Mucosa of stomach (tissue), 1 donor: ENCODE measurements at regions not wholly inside any gene's neighbourhood (a gene's known extent, or its start where the extent isn't known, plus 50 kb on each side); places are given as distances from the start of the nearest gene placed in this dataset.
"Not testable (repeated sequence)": the region's sequence is repeated elsewhere in the genome, so short reads cannot be mapped to it uniquely, and the experiment has no call there.

Experiments
- H3K27me3 ChIP-seq: one replicate; pipeline ENCODE4 v1.7.0; 2013; ENCODE audit warnings: mild to moderate bottlenecking, low read length; ENCODE audit not compliant: control insufficient read depth, insufficient read depth
- H3K36me3 ChIP-seq: one replicate; pipeline ENCODE4 v1.7.0; 2013; ENCODE audit warnings: low read length; ENCODE audit not compliant: control insufficient read depth, insufficient read depth
- H3K4me1 ChIP-seq: one replicate; pipeline ENCODE4 v1.7.0; 2013; ENCODE audit warnings: mild to moderate bottlenecking, low read length; ENCODE audit not compliant: control insufficient read depth, insufficient read depth
- H3K4me3 ChIP-seq: one replicate; pipeline ENCODE4 v1.7.0; 2013; ENCODE audit warnings: low read length
- H3K9ac ChIP-seq: one replicate; pipeline ENCODE4 v1.7.0; 2013; ENCODE audit warnings: mild to moderate bottlenecking, low read length, moderate library complexity
- H3K9me3 ChIP-seq: one replicate; pipeline ENCODE4 v1.7.0; 2013; ENCODE audit warnings: mild to moderate bottlenecking, low read length, moderate library complexity; ENCODE audit not compliant: control insufficient read depth
- donor health status: Pancreatic carcinoma.

- not testable (repeated sequence) for H3K9me3 ChIP-seq, H3K4me3 ChIP-seq, H3K4me1 ChIP-seq, H3K27me3 ChIP-seq, H3K9ac ChIP-seq, H3K36me3 ChIP-seq
Measured at GRCh38 chr3:8325833-8326232, 175.8 kb upstream of the LMCD1 start.

GRCh38 chr3:8327739-8328138, 173.9 kb upstream of the LMCD1 start:
- Histone ChIP-seq H3K27me3 (no peaks in the 10 kb centered on the region), H3K9ac (no peak overlapping the region), H3K9me3 (no peaks in the 10 kb centered on the region), H3K36me3 (no peaks in the 10 kb centered on the region), H3K4me1 (no peaks in the 10 kb centered on the region), H3K4me3 (no peak overlapping the region)

- Histone ChIP-seq H3K9ac (no peak overlapping the region), H3K4me3 (no peak overlapping the region), H3K4me1 (no peaks in the 10 kb centered on the region), H3K27me3 (no peaks in the 10 kb centered on the region), H3K9me3 (no peaks in the 10 kb centered on the region), H3K36me3 (no peaks in the 10 kb centered on the region)
Measured at GRCh38 chr3:8328967-8329366, 172.7 kb upstream of the LMCD1 start.

- no peaks in the 10 kb centered on the region for H3K36me3 ChIP-seq
- H3K27me3 ChIP-seq = no peaks in the 10 kb centered on the region
- no peaks in the 10 kb centered on the region for H3K9me3 ChIP-seq
- no peaks in the 10 kb centered on the region for H3K4me1 ChIP-seq
- H3K4me3 ChIP-seq = no peak overlapping the region
- no peak overlapping the region for H3K9ac ChIP-seq
Measured at GRCh38 chr3:8329598-8329997, 172.0 kb upstream of the LMCD1 start.

GRCh38 chr3:8336456-8336855, 165.2 kb upstream of the LMCD1 start:
- Histone ChIP-seq H3K4me3 (no peak overlapping the region), H3K9me3 (no peaks in the 10 kb centered on the region), H3K27me3 (no peaks in the 10 kb centered on the region), H3K9ac (no peak overlapping the region), H3K4me1 (no peaks in the 10 kb centered on the region), H3K36me3 (no peaks in the 10 kb centered on the region)

GRCh38 chr3:8338424-8338823, 163.2 kb upstream of the LMCD1 start:
- no peaks in the 10 kb centered on the region for H3K4me1 ChIP-seq
- no peaks in the 10 kb centered on the region for H3K36me3 ChIP-seq

GRCh38 chr3:8341821-8342247, 159.8 kb upstream of the LMCD1 start:
- H3K36me3 ChIP-seq = no peaks in the 10 kb centered on the region
- H3K9me3 ChIP-seq = no peaks in the 10 kb centered on the region
- H3K4me3 ChIP-seq = no peak overlapping the region
- H3K27me3 ChIP-seq = no peaks in the 10 kb centered on the region
- H3K4me1 ChIP-seq = no peaks in the 10 kb centered on the region
- no peak overlapping the region for H3K9ac ChIP-seq

More at GRCh38 chr3:8338424-8338823, 163.2 kb upstream of the LMCD1 start:
- no peak overlapping the region for H3K9ac ChIP-seq
- H3K9me3 ChIP-seq = no peaks in the 10 kb centered on the region
- H3K4me3 ChIP-seq = no peak overlapping the region
- no peaks in the 10 kb centered on the region for H3K27me3 ChIP-seq

GRCh38 chr3:8343058-8343457, 158.6 kb upstream of the LMCD1 start:
- Histone ChIP-seq H3K9me3 (no peaks in the 10 kb centered on the region), H3K9ac (no peak overlapping the region), H3K4me1 (no peaks in the 10 kb centered on the region), H3K36me3 (no peaks in the 10 kb centered on the region), H3K4me3 (no peak overlapping the region), H3K27me3 (no peaks in the 10 kb centered on the region)

GRCh38 chr3:8345398-8345797, 156.2 kb upstream of the LMCD1 start:
- no peak overlapping the region for H3K4me3 ChIP-seq

GRCh38 chr3:8348076-8348475, 153.5 kb upstream of the LMCD1 start:
- H3K9me3 ChIP-seq = no peaks in the 10 kb centered on the region
- H3K27me3 ChIP-seq = no peaks in the 10 kb centered on the region
- no peaks in the 10 kb centered on the region for H3K36me3 ChIP-seq
- no peaks in the 10 kb centered on the region for H3K4me1 ChIP-seq
- no peak overlapping the region for H3K9ac ChIP-seq
- H3K4me3 ChIP-seq = no peak overlapping the region

More at GRCh38 chr3:8345398-8345797, 156.2 kb upstream of the LMCD1 start:
- Histone ChIP-seq H3K36me3 (no peaks in the 10 kb centered on the region), H3K9ac (no peak overlapping the region), H3K4me1 (no peaks in the 10 kb centered on the region), H3K9me3 (no peaks in the 10 kb centered on the region), H3K27me3 (no peaks in the 10 kb centered on the region)

- H3K9me3 ChIP-seq = no peaks in the 10 kb centered on the region
- H3K27me3 ChIP-seq = no peaks in the 10 kb centered on the region
- no peaks in the 10 kb centered on the region for H3K4me1 ChIP-seq
- H3K9ac ChIP-seq = no peak overlapping the region
- no peak overlapping the region for H3K4me3 ChIP-seq
- H3K36me3 ChIP-seq = no peaks in the 10 kb centered on the region
Measured at GRCh38 chr3:8352475-8352874, 149.1 kb upstream of the LMCD1 start.

GRCh38 chr3:8353364-8353763, 148.3 kb upstream of the LMCD1 start:
- Histone ChIP-seq H3K27me3 (no peaks in the 10 kb centered on the region), H3K4me1 (no peaks in the 10 kb centered on the region), H3K4me3 (no peak overlapping the region), H3K36me3 (no peaks in the 10 kb centered on the region), H3K9ac (no peak overlapping the region), H3K9me3 (no peaks in the 10 kb centered on the region)

- H3K4me1 ChIP-seq = no peaks in the 10 kb centered on the region
- H3K27me3 ChIP-seq = no peaks in the 10 kb centered on the region
- H3K36me3 ChIP-seq = no peaks in the 10 kb centered on the region
- no peaks in the 10 kb centered on the region for H3K9me3 ChIP-seq
- H3K4me3 ChIP-seq = no peak overlapping the region
- no peak overlapping the region for H3K9ac ChIP-seq
Measured at GRCh38 chr3:8355346-8355745, 146.3 kb upstream of the LMCD1 start.
